Omental fat pad (tissue), 3 donors: ENCODE measurements at regions not wholly inside any gene's neighbourhood (a gene's known extent, or its start where the extent isn't known, plus 50 kb on each side); places are given as distances from the start of the nearest gene placed in this dataset.

Experiments used
- ATAC-seq: fragments of 150-250 bp; one replicate; pipeline ENCODE4 v1.9.1; 2016; ENCODE audit warnings: mild to moderate bottlenecking, moderate library complexity; ENCODE audit not compliant: low FRiP score
- DNase-seq: peaks from one replicate; pipeline ENCODE4 v3.0.0-alpha.2; 2019; ENCODE audit warnings: low spot score
- TF ChIP-seq, protein P1 (sequence below), 3 donors: fragments of 450-650 bp; IDR thresholded peaks; one replicate each; pipeline ENCODE4 v1.5.1; 2016 to 2017; ENCODE audit warnings: antibody characterized with exemption in 3 of 3, mild to moderate bottlenecking in 3 of 3, moderate library complexity in 2 of 3

DNA sequence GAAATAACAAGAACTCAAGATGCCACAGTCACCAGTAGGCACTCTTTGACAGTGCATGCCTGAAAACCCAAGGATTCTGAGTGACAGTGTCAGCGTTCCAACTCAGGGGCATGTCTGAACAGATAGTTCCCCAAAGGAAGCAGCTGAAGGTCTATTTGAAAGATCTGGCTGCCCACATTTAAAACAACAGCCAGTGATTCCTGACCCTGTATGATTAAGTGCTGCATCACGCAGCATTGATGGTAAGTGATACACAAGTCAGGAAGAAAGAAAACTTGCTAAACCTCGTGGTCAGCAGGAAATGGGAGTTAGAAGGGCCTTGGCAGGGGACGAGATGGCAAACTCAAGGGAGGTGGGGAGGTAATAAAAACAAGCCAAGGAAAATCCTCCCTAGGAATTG lies 1013.1 kb downstream of the TYW1 start:
- ATAC-seq (no peak), DNase-seq (no peak)
- TF ChIP-seq, protein P1, sequence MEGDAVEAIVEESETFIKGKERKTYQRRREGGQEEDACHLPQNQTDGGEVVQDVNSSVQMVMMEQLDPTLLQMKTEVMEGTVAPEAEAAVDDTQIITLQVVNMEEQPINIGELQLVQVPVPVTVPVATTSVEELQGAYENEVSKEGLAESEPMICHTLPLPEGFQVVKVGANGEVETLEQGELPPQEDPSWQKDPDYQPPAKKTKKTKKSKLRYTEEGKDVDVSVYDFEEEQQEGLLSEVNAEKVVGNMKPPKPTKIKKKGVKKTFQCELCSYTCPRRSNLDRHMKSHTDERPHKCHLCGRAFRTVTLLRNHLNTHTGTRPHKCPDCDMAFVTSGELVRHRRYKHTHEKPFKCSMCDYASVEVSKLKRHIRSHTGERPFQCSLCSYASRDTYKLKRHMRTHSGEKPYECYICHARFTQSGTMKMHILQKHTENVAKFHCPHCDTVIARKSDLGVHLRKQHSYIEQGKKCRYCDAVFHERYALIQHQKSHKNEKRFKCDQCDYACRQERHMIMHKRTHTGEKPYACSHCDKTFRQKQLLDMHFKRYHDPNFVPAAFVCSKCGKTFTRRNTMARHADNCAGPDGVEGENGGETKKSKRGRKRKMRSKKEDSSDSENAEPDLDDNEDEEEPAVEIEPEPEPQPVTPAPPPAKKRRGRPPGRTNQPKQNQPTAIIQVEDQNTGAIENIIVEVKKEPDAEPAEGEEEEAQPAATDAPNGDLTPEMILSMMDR (IDR thresholded peaks at IDR 0.05) = no peak

DNA sequence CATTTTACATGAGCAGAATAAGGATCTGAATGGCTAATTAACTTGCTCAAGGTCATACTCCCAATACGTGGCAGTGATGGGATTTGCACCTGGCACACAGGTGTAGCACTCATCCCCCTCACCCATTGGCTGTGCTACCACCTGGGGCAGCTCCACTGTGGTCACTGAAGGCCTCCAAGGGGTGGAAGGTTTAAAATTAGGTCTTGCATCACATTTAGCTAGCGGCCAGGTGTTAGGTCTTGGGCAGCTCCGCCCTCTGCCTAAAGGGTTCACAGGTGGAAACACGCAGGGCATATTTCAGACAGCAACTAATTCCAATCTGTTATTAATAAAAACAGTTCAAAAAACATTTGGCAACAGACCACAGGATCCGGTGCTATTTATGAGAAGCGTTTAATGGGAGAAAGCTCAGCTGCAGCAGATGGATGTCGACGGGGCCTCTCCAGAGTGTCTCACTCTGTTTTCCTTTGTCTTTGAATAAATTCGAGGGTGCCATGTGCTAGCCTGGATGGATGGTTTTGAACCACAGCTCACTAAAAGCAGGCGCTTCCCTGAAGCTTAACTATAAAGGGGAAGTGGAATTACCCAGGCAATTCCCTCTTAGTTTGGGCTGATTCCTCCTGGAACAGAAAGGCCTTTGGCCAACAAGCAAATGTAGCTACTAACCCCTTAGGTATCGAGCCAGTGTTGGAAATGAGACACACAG lies 1017.6 kb downstream of the TYW1 start:
- TF ChIP-seq, protein P1 (IDR thresholded peaks at IDR 0.05) = no peak
- DNase-seq (no peak), ATAC-seq (no peak)

DNA sequence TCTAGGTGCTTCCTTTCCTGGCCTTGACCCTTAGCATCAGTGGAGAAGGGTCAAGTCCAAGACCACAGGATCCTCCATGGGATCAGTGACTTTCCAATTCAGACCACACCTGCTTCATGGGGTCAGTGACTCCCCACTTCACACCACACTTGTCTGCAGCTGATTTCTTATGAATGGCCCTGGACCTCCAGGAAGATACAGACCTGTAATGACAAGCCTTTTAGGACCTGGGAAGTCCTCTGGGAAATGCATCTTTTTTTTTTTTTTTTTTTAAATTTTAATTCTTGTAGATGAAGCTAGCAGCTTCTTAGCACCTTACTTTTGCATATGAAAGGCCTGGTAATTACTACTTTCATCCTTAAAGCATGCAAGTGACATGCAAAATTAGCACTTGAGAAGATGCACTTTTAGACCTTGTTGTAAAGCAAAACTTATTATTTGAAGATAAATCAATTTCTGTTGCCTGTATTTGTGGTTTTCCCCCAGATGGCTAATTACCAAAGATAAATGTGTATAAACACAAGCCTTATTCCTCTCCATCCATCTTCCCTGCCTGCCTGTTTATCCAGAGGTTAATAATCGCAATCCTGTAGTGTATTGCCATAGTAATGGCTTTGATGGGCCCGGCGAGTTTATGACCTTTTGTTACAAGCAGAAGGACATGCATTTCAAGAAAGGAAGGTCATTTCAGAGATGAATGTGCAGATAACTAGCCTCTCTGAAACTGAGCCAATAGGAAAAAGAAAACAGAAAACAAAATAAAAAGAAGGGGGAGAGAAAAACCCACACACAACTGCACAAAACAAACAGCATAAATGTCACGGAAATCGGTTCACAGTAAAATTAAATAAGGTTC lies 1018.7 kb downstream of the TYW1 start:
- ATAC-seq (no peak), DNase-seq (no peak)
- TF ChIP-seq, protein P1 (IDR thresholded peaks at IDR 0.05) = no peak

DNA sequence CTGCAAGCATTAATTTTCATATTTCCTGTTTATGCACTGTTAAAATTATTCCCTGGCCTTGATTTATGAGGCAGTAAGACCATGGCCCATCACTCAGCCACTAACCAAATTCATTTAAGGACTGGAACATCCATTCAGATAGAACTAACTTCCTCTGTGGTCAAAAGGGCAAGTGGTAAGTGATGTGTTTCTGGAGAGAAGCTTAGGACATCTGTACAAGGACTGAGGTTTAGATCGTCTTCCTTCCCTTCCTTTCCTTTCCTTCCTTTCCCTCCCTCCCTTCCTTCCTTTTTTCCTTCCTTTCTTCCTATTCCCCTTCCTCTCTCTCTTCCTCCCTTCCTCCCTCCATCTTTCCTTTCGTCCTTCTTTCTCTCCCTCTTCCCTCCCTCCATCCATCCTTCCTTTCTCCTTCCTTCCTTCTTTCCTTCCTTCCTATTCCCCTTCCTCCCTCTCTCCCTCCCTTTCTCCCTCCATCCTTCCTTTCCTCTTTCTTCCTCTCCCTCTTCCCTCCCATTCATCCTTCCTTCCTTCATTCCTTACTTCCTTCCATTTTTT lies 1019.4 kb downstream of the TYW1 start:
- TF ChIP-seq, protein P1 (IDR thresholded peaks at IDR 0.05) = no peak
- ATAC-seq (no peak), DNase-seq (no peak)

DNA sequence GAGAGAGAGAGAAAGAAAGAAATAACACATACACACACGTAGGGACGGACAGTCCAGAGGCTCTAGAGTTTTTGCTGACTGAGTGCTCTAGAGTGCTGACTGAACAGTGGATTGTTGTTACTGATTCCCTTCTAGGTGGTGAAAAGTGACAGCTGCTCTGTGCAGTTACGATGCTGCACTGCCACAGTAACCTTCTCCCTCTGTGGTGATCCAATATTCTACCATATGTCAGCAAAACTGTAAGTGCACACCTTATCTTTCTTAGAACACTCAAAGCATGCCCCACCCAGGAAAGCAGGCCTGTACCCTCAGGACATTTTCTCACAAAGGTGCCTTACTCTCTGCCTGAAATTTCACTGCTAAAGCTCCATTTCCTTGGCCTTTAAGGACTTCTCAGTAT lies 1023.5 kb downstream of the TYW1 start:
- ATAC-seq (no peak), DNase-seq (no peak)
- TF ChIP-seq, protein P1 (IDR thresholded peaks at IDR 0.05) = no peak

DNA sequence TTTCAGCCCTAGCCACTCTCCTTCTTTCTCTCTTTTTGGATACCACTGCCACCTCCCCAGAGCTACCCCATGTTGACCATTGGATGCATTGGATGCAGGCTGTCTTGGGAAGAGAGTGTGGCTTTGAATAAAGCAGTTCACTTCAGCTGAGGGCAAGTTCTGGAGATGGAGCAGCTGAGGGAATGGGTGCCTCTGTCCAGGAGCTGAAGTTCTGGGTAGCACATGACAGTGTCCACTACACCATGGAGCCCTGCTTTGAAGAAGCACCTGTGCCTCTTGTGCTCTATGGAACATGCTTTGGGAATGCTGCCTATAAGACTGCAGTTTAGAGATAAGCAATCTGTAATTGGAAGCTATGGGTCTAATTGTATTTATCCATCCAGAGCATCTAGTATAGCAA lies 1028.7 kb downstream of the TYW1 start:
- no peak for DNase-seq
- TF ChIP-seq, protein P1 (IDR thresholded peaks at IDR 0.05) = no peak
- ATAC-seq = no peak
